ENCODE measurements at regions not wholly inside any gene's neighbourhood (a gene's known extent, or its start where the extent isn't known, plus 50 kb on each side); places are given as distances from the start of the nearest gene placed in this dataset.

DNA sequence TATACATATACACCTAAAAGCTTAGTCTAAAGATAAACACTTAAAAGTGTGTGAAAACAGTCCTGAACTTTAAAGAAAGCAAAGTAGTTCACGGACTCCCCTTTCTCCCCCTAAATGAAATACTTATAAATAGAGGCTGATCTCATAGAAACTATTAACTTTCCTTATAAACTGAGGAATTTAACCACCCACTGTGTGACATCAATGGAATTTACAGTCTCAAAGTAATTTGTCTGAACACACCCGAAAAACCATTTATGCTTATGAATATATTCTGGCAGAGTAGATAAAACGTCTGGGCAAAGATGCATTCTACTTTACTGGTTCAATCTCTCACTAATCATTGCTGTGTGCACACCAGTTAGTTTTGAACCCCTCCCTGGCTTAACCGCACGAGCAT, 181.8 kb upstream of the DGKB start:
- no peak overlapping the region for H2AK5ac ChIP-seq (ENCODE audit: insufficient read length, low read length)
- H4K20me1 ChIP-seq (ENCODE audit: control insufficient read depth, insufficient read depth, insufficient read length) = no peaks in the 10 kb centered on the region
- TF ChIP-seq, protein P1, sequence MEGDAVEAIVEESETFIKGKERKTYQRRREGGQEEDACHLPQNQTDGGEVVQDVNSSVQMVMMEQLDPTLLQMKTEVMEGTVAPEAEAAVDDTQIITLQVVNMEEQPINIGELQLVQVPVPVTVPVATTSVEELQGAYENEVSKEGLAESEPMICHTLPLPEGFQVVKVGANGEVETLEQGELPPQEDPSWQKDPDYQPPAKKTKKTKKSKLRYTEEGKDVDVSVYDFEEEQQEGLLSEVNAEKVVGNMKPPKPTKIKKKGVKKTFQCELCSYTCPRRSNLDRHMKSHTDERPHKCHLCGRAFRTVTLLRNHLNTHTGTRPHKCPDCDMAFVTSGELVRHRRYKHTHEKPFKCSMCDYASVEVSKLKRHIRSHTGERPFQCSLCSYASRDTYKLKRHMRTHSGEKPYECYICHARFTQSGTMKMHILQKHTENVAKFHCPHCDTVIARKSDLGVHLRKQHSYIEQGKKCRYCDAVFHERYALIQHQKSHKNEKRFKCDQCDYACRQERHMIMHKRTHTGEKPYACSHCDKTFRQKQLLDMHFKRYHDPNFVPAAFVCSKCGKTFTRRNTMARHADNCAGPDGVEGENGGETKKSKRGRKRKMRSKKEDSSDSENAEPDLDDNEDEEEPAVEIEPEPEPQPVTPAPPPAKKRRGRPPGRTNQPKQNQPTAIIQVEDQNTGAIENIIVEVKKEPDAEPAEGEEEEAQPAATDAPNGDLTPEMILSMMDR (conservative IDR thresholded peaks at IDR 0.05) = no peak
- H4K5ac ChIP-seq (ENCODE audit: insufficient read length, low read depth, low read length) = no peak overlapping the region
- no peaks in the 10 kb centered on the region for H3K79me2 ChIP-seq (ENCODE audit: insufficient read depth, low read length)
- H2AFZ ChIP-seq (ENCODE audit: low read length) = no peak overlapping the region
- no peak overlapping the region for H2BK5ac ChIP-seq (ENCODE audit: insufficient read length, low read length)
- no peaks in the 10 kb centered on the region for H3K27me3 ChIP-seq (ENCODE audit: insufficient read depth, low read length)
- no peaks in the 10 kb centered on the region for H3K27me3 Mint-ChIP-seq (ENCODE audit: low read depth)
- H3K14ac ChIP-seq (ENCODE audit: insufficient read depth, low read length) = no peak overlapping the region
- no peak overlapping the region for H2BK120ac ChIP-seq (ENCODE audit: low read depth, low read length, poor library complexity, severe bottlenecking)
- H3K4me3 Mint-ChIP-seq = no peak overlapping the region
- no peak overlapping the region for H3K23ac ChIP-seq (ENCODE audit: insufficient read length, low read depth, low read length)
- no peak overlapping the region for H2BK15ac ChIP-seq (ENCODE audit: low read depth, low read length)
- no peak overlapping the region for H3K27ac ChIP-seq (ENCODE audit: insufficient read length, low read depth, low read length)
- no peaks in the 10 kb centered on the region for H3K9me3 Mint-ChIP-seq
- no peak overlapping the region for H3K9ac ChIP-seq (ENCODE audit: extremely low read depth, insufficient read length, low read length)
- no peak overlapping the region for H3K4me2 ChIP-seq (ENCODE audit: insufficient read depth, insufficient read length, low read length)
- H3K56ac ChIP-seq (ENCODE audit: insufficient read length, low read depth, low read length) = no peak overlapping the region
- no peak overlapping the region for H4K91ac ChIP-seq (ENCODE audit: insufficient read length, low read depth, low read length)
- no peaks in the 10 kb centered on the region for H3K4me1 ChIP-seq (ENCODE audit: insufficient read depth, low read length)
- H3T11ph ChIP-seq (ENCODE audit: low read length) = no peak overlapping the region
- H3K4ac ChIP-seq (ENCODE audit: low read depth, low read length) = no peak overlapping the region
- no peak overlapping the region for H2BK20ac ChIP-seq (ENCODE audit: low read depth, low read length, poor library complexity, severe bottlenecking)
- H3K23me2 ChIP-seq (ENCODE audit: insufficient read length, low read depth, low read length, poor library complexity, severe bottlenecking) = no peaks in the 10 kb centered on the region
- DNase-seq = no peak
- no peak overlapping the region for H3K27ac Mint-ChIP-seq
- H3K36me3 Mint-ChIP-seq (ENCODE audit: insufficient read depth in 1 of 3, low read depth in 3 of 3) = no peaks in the 10 kb centered on the region
- H3K79me1 ChIP-seq (ENCODE audit: insufficient read depth, low read depth, low read length, poor library complexity, severe bottlenecking) = no peaks in the 10 kb centered on the region
- no CpG with 5 or more reads among the region's 5 CpGs for WGBS (ENCODE audit: extremely low coverage, insufficient read length, low lambda C conversion rate)
- no peak overlapping the region for H2BK12ac ChIP-seq (ENCODE audit: insufficient read length, low read depth, low read length)
- no peak overlapping the region for H4K8ac ChIP-seq (replicated peaks; ENCODE audit: insufficient read length, low read depth, low read length)
- no peaks in the 10 kb centered on the region for H3K9me3 ChIP-seq (ENCODE audit: control insufficient read depth, low read depth, low read length)
- H3K4me1 Mint-ChIP-seq = no peaks in the 10 kb centered on the region
- H3K18ac ChIP-seq (ENCODE audit: insufficient read length, low read depth, low read length) = no peak overlapping the region

All from H9 (cell line).